GM12875 (cell line): ENCODE measurements at regions not wholly inside any gene's neighbourhood (a gene's known extent, or its start where the extent isn't known, plus 50 kb on each side); places are given as distances from the start of the nearest gene placed in this dataset.

Source experiments
- H3K4me3 ChIP-seq: one replicate; pipeline ENCODE4 v1.5.1; 2011; ENCODE audit warnings: low read depth, low read length, control low read depth
- CTCF ChIP-seq: IDR thresholded peaks from 2 replicates; pipeline ENCODE4 v1.5.1; 2011; ENCODE audit warnings: low read depth, mild to moderate bottlenecking, control low read depth, inconsistent platforms, low read length, moderate library complexity, borderline replicate concordance; ENCODE audit not compliant: insufficient read depth

GRCh38 chr3:115218859-115219258 lies 71.8 kb upstream of the ZBTB20 start:
- no peak overlapping the region for H3K4me3 ChIP-seq
- no peak for TF ChIP-seq CTCF

GRCh38 chr3:115224687-115225086 lies 77.6 kb upstream of the ZBTB20 start:
- H3K4me3 ChIP-seq = no peak overlapping the region
- TF ChIP-seq CTCF = no peak

DNA sequence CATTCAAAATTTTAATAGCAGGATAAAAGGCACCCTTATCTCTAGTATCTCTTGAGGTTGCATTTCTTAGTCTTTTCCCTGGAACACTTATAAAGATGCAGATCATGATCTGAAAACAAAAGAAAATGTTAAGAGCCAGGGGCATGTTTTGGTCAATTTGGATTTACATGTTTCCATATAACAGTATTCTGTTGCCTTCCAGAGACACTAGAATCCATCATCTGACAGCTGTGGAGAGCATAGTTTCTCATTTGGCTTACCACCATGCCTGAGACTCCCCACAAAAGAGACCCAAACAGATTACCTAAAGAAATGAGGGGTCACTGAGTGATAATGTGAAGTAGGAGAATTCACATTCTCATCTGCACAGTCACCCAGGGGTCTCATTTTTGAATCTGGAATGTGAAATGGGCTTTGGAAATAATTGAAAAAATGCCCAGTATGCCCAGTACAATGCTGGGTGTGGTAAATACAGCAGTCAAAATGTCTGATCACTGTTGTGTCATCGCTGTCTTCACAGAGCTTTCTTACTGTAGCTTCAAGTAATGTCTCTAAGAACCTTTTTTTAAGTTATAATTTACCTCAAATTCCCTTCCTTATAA lies 79.9 kb upstream of the ZBTB20 start:
- TF ChIP-seq CTCF = no peak
- H3K4me3 ChIP-seq = no peak overlapping the region

GRCh38 chr3:115227461-115227860 lies 80.4 kb upstream of the ZBTB20 start:
- no peak for TF ChIP-seq CTCF
- H3K4me3 ChIP-seq = no peak overlapping the region

- H3K4me3 ChIP-seq = no peak overlapping the region
- TF ChIP-seq CTCF = no peak
Measured at GRCh38 chr3:115228266-115228665, 81.2 kb upstream of the ZBTB20 start.

DNA sequence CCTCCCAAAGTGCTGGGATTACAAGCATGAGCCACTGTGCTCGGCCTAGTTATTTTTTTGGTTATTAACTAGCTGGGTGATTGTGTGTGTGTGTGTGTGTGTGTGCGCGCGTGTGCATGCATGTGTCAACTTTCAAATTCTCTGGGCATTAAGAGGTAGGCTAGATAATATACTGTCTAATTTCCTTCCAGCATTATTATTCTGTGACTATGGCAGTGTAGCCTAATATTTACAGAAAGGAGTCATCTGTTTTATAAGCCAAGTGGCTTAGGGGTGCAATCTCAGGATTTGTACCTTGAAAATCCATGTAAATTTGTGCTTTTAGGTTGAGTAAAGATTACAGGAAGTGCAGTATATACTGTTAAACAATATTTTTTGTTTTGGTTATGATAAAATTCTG lies 85.1 kb upstream of the ZBTB20 start:
- no peak for TF ChIP-seq CTCF
- no peak overlapping the region for H3K4me3 ChIP-seq

- no peak for TF ChIP-seq CTCF
- no peak overlapping the region for H3K4me3 ChIP-seq
Measured at GRCh38 chr3:115233021-115233420, 85.9 kb upstream of the ZBTB20 start.
